Fibroblast of mammary gland (primary cell): ENCODE measurements at regions not wholly inside any gene's neighbourhood (a gene's known extent, or its start where the extent isn't known, plus 50 kb on each side); places are given as distances from the start of the nearest gene placed in this dataset.

Source experiments
- DNase-seq: peaks from one replicate; pipeline ENCODE4 v3.0.0-alpha.2; 2010; ENCODE audit warnings: low read depth
- H3K4me3 ChIP-seq: 2 replicates; pipeline ENCODE4 v1.5.1; 2011; ENCODE audit warnings: low read depth, mild to moderate bottlenecking, low read length, moderate library complexity; ENCODE audit not compliant: control insufficient read depth
- TF ChIP-seq, protein P1 (sequence below): conservative IDR thresholded peaks from 2 replicates; pipeline ENCODE4 v1.5.1; 2011; ENCODE audit warnings: low read depth, low read length, inconsistent platforms; ENCODE audit not compliant: control insufficient read depth, insufficient read depth

DNA sequence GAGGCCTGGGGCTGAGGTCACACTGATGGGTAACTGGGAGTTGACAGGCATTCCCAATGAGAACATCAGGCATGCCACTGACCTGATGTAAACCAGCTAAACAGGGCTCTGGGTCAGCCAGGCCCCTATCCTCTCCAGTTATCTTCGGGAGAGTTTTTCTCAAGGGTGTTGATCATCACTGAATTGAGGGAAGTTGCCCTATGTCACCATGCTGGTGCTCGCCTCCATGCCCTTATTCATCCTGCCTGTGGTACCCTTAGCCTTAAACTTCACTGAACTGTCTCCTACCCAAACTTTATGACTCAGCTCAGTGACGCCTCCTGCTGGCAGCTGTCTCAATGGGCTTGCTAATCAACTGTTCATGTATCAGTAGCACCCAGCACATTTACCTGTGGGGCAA, 80.7 kb upstream of the TNR start:
- H3K4me3 ChIP-seq = no peak overlapping the region
- TF ChIP-seq, protein P1, sequence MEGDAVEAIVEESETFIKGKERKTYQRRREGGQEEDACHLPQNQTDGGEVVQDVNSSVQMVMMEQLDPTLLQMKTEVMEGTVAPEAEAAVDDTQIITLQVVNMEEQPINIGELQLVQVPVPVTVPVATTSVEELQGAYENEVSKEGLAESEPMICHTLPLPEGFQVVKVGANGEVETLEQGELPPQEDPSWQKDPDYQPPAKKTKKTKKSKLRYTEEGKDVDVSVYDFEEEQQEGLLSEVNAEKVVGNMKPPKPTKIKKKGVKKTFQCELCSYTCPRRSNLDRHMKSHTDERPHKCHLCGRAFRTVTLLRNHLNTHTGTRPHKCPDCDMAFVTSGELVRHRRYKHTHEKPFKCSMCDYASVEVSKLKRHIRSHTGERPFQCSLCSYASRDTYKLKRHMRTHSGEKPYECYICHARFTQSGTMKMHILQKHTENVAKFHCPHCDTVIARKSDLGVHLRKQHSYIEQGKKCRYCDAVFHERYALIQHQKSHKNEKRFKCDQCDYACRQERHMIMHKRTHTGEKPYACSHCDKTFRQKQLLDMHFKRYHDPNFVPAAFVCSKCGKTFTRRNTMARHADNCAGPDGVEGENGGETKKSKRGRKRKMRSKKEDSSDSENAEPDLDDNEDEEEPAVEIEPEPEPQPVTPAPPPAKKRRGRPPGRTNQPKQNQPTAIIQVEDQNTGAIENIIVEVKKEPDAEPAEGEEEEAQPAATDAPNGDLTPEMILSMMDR = peak; percentile 26
- DNase-seq = peak; percentile 7

DNA sequence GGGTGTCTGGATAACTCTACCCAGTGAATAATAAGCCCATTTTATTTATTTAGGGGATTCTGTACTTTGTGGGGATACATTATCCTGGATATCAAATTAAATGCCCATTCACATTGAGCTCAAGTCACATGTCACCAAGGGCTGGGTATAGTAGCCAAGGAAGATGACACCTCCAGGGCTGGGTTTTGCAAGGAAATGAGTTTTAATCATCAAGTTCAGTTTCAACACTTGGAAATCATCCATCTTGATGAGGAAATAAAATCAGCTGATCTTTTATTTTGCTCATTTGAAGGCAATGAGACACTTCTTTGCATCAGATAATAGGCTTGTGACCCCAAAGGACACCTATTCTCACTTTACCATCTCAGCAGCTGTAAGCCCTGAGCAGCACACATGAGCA, 80.0 kb upstream of the TNR start:
- H3K4me3 ChIP-seq = no peak overlapping the region
- peak; percentile 51 for DNase-seq
- TF ChIP-seq, protein P1 = no peak

DNA sequence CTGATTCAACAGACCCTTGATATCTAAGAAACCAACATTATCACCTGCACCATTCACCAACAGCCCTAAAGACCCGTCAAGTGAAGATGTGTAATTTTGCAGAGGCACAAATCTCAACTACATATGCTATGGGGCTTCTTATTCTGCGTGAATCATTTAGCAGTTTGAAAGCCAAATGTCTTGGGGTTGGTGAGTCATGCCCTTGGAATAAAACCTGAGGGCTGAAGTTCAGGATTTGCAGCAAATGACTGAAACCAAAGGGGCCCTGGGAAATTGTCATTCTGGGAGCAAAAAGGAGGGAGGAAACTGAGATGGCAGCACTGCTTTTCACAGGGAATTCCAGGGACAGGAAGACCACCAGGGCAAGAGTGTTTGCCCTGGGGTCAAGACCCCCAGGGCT, 79.2 kb upstream of the TNR start:
- no peak overlapping the region for H3K4me3 ChIP-seq
- DNase-seq = peak; percentile 73
- TF ChIP-seq, protein P1 = no peak

DNA sequence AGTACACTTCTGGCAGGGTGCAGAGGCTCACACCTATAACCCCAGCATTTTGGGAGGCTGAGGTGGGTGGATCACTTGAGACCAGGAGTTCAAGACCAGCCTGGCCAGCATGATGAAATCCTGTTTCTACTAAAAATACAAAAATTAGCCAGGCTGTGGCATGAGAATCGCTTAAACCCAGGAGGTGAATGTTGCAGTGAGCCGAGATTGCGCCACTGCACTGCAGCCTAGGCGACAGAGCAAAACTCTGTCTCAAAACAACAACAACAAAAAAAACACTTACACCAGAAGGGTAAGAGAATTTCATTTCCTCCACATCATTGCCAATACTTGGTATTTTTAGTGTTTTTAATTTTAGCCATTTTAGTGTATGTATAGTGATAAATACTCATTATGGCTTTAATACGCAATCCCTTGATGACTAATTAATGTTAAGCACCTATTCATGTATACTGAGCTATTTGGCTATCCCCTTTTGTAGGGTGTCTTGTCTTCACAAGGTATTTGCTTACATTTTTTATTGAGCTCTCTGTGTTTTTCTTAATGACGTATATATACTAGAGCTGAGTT, 77.1 kb upstream of the TNR start:
- TF ChIP-seq, protein P1 = no peak
- H3K4me3 ChIP-seq = no peak overlapping the region
- DNase-seq = no peak

DNA sequence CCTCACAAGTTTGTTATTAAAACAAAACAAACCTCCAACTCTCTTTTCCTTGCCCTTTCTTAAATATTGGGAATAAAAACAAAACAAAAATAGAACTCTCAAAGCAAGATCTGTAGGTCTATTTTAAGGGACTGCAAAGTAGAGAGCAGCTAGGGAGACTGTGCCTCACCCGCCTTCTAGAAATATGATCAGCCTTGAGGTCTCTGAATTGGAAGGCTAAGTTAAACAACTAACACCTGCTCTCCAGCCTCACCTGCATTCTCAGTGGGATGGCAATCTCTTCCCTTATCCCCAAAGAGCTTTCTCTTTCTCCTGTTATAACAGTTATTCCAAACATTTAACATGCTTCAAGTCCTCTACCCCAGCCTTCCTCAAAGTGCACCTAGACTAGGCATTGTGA, 75.5 kb upstream of the TNR start:
- no peak for DNase-seq
- TF ChIP-seq, protein P1 = no peak
- no peak overlapping the region for H3K4me3 ChIP-seq

DNA sequence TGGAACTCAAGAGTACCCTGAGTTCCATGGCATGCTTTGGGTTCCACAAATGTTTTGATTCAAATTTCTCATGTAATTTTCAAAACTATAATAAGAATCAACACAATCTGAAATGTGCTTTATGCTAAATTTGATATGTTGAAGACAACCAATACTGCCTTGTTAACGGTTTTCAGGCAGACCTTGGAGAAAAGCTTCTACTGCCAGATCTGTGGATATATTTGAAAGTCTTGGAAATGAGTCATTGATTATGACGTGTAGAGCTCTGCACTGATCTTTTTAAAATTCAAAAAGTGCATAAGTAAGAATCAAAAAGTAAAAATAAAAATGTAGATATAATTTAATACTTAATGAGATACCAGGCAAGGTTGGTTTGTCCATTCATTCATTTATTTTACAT, 74.0 kb upstream of the TNR start:
- peak; percentile 4 for DNase-seq
- no peak overlapping the region for H3K4me3 ChIP-seq
- TF ChIP-seq, protein P1 = no peak

DNA sequence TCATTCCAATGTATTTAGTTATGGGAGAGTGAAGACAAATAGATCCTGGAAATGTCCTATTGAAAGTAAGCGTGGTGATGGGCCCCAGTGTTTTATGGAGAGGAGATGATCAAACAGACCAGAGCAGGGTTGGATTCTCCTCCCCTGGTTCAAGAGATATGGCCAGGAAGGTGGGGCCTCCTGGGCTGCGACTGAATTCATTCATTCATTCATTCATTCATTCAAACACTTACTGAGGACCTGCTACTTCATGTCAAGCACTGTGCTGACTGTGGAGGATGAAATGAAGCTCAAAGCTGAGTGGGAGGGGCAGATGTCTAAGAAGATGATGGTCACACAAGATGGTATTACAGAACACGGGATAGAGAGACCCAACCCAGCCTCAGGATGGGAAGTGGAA, 71.5 kb upstream of the TNR start:
- DNase-seq = no peak
- TF ChIP-seq, protein P1 = no peak
- no peak overlapping the region for H3K4me3 ChIP-seq
